ENCODE measurements at regions not wholly inside any gene's neighbourhood (a gene's known extent, or its start where the extent isn't known, plus 50 kb on each side); places are given as distances from the start of the nearest gene placed in this dataset.

GRCh38 chr1:67623906-67624305, 61.1 kb upstream of the GADD45A start:
- TF ChIP-seq CTCF (conservative IDR thresholded peaks at IDR 0.05) (no peak), EZH2 (IDR thresholded peaks at IDR 0.05; ENCODE audit: low read depth) (no peak)

Measured in PC-9 (cell line).